GM19395 (cell line): ENCODE measurements at regions not wholly inside any gene's neighbourhood (a gene's known extent, or its start where the extent isn't known, plus 50 kb on each side); places are given as distances from the start of the nearest gene placed in this dataset.
A peak's percentile ranks its signal among the peaks of the same experiment; 100 is the strongest.
"Not testable (repeated sequence)": the region's sequence is repeated elsewhere in the genome, so short reads cannot be mapped to it uniquely, and the experiment has no call there.

ENCODE experiments used
- ATAC-seq: cut with Tn5 transposase; IDR thresholded peaks from one replicate; pipeline ENCODE4 v1.9.1; 2021; ENCODE audit warnings: mild to moderate bottlenecking, moderate library complexity; ENCODE audit not compliant: unreplicated experiment

DNA sequence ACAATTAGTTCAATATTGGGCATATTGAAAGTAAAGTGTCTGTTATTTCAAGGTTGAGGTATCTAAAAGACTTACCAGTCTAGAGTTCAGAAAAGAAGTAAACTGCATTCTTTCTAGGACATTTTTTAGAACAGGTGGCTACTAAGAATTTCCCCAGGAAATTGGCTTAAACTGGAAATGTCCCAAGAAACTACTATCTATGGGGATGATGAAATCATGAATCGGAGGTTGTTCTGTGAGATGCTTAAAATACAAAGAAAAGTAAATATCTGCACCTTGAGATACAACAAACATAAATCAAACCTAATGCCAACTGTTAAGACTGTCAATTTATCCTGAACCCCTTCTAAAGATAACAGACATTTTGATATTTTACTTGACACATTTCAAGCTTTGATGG is 226.5 kb upstream of the NREP start:
- no peak for ATAC-seq

GRCh38 chr5:111977436-111977829 is 220.4 kb upstream of the NREP start:
- ATAC-seq: no peak

GRCh38 chr5:111976705-111977435 is 219.9 kb upstream of the NREP start:
- ATAC-seq: no peak

- ATAC-seq: no peak
Observed at GRCh38 chr5:111975133-111975532, 218.1 kb upstream of the NREP start.

- ATAC-seq: no peak
Observed at GRCh38 chr5:111973961-111974360, 217.0 kb upstream of the NREP start.

DNA sequence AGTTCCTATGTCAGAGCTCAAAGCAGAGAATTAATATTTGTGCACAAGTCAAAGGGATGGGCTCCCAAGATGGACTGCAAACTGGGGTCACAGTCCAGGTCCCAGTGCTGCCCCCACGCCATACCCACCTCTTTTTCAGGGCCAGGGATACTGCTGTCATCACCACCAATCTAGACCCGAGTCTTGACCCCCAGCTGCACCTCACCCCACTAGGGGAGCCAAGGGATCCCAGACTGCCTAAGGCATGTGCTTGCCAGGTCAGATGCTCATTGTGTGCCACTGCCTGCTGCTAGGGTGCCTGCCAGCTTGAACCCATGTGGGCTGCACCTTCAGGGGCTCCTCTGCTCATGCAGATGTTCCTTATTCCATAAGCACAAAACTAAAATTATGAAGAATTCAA is 215.6 kb upstream of the NREP start:
- ATAC-seq: no peak

DNA sequence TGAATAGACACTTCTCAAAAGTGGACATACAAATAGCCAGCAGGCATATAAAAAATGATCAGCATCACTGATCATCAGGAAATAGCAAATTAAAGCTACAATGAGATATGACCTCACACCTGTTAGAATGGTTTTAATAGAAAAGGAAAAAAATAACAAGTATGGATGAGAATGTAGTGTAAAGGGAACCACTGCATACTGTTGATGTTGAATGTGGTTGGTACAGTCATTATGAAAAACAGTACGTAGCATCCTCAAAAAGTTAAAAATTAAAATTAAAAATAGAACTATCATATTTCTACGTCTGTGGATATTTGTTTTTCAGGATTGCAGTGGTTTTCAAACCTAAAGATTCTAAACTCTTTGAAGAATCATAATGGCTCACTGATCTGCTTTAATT is 215.1 kb upstream of the NREP start:
- no peak for ATAC-seq

DNA sequence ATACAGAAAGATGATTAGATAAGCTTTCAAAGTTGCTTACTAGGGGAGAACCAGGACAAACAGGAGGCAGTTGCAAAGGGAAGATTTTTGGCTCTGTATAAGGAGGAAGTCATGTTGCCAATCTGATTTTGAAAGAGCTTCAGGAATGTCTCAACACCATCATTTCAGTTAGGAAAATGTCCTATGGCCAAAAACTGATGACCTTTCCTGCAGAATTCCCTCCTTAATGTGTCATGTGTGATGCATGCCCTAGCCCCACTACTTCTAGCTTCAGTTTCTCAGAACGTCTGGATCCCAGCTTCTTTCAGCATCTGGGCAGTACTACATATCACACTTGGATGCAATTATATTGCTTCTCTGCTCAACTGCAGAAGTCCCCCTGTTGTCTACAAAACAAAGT is 211.5 kb upstream of the NREP start:
- ATAC-seq: no peak

- no peak for ATAC-seq
Observed at GRCh38 chr5:111967463-111967862, 210.5 kb upstream of the NREP start.

GRCh38 chr5:111966290-111966689 is 209.3 kb upstream of the NREP start:
- no peak for ATAC-seq

GRCh38 chr5:111963555-111963954 is 206.6 kb upstream of the NREP start:
- no peak for ATAC-seq

DNA sequence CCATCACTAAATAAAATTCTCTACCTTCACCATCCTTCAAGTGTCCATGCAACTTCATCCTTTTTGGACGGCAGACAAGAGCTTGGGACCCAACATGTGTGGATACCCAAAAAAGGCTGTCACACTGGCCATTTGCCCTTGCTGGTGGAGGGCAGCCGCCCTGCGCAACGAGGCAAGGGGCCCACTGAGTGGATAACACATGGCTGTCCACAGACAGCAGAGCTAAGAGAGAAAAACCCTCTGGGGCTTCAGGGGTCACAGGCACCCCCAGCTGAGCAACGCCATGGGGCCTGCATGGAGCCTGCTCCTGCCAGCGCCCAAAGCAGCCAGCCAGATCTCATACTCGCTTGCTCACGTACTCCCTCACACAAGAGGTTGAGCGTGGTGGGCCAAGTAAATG is 205.9 kb upstream of the NREP start:
- ATAC-seq: no peak

GRCh38 chr5:111961862-111962261 is 204.9 kb upstream of the NREP start:
- ATAC-seq: no peak

- no peak for ATAC-seq
Observed at GRCh38 chr5:111960476-111961215, 203.7 kb upstream of the NREP start.

- ATAC-seq: no peak
Observed at GRCh38 chr5:111958851-111959250, 201.9 kb upstream of the NREP start.

GRCh38 chr5:111956765-111957164 is 199.8 kb upstream of the NREP start:
- ATAC-seq: not testable (repeated sequence)

- peak; percentile 85 for ATAC-seq
Observed at GRCh38 chr5:111954516-111955395, 197.8 kb upstream of the NREP start.

GRCh38 chr5:111953351-111954127 is 196.5 kb upstream of the NREP start:
- ATAC-seq: no peak

GRCh38 chr5:111952555-111952954 is 195.6 kb upstream of the NREP start:
- ATAC-seq: no peak

- ATAC-seq: no peak
Observed at GRCh38 chr5:111950660-111951059, 193.7 kb upstream of the NREP start.
